Chondrocyte (in vitro differentiated cells): ENCODE measurements at regions not wholly inside any gene's neighbourhood (a gene's known extent, or its start where the extent isn't known, plus 50 kb on each side); places are given as distances from the start of the nearest gene placed in this dataset.

Experiments
- DNase-seq: peaks from one replicate; pipeline ENCODE4 v3.0.0; 2021; ENCODE audit warnings: mixed read lengths, low spot score
- H3K27ac Mint-ChIP-seq: one replicate; pipeline ENCODE4 v1.8.0; 2021; ENCODE audit warnings: mild to moderate bottlenecking, moderate library complexity, mixed read lengths; ENCODE audit not compliant: unreplicated experiment
- H3K27me3 Mint-ChIP-seq: 2 replicates; pipeline ENCODE4 v1.8.0; 2021; ENCODE audit warnings: low read depth, mixed read lengths
- H3K36me3 Mint-ChIP-seq: 2 replicates; pipeline ENCODE4 v1.8.0; 2021; ENCODE audit warnings: low read depth, mixed read lengths
- H3K4me1 Mint-ChIP-seq: 2 replicates; pipeline ENCODE4 v1.8.0; 2021; ENCODE audit warnings: low read depth, mild to moderate bottlenecking, mixed read lengths
- H3K4me3 Mint-ChIP-seq: one replicate; pipeline ENCODE4 v1.8.0; 2021; ENCODE audit warnings: mild to moderate bottlenecking, moderate library complexity, mixed read lengths; ENCODE audit not compliant: unreplicated experiment
- H3K9me3 Mint-ChIP-seq: 2 replicates; pipeline ENCODE4 v1.8.0; 2021; ENCODE audit warnings: low read depth, mixed read lengths
- CTCF ChIP-seq: fragments of 200-600 bp; sonication (generic); IDR thresholded peaks from 2 replicates; pipeline ENCODE4 v1.5.0; 2021; ENCODE audit warnings: antibody characterized with exemption, mild to moderate bottlenecking, moderate library complexity

DNA sequence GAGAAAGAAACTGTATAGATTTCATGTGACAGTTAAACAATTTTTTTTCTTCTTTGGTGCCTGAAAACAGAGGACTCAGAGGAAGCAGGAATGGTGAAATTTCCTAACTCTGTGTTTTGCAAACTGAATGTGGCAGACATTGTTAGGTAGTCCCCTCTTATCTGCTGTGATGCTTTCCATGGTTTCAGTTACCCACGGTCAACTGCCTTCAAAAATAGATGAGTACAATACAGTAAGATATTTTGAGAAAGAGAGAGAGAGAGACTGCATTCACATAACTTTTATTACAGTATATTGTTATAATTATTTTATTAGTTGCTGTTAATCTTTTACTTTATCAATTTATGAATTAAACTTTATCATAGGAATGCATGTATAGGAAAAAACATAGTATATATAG lies 627.2 kb downstream of the CCDC171 start:
- Mint-ChIP-seq H3K4me3 (no peak overlapping the region), H3K4me1 (peaks cover 22% of the 10 kb centered on the region), H3K36me3 (no peaks in the 10 kb centered on the region), H3K27ac (peak overlapping the region; percentile 22), H3K9me3 (no peaks in the 10 kb centered on the region), H3K27me3 (no peaks in the 10 kb centered on the region)
- no peak for TF ChIP-seq CTCF
- DNase-seq = no peak

DNA sequence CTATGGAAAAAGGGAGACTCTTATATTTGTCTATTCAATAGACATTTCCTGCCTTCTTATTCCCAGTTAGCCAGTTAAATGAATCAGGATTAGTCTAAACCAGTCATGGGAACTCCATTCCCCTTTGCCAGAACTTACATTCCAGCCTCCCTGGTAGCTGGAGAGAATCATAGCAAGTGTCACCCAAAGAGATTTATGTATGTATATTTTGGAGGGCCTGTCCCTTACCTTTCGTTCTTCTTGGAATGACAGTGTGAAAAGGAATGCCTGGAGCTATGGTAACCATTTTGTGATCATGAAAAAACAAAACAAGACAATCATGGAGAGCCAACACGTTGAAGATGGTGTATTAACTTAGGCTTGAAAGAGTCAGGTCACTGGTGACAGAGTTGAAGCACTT lies 627.7 kb downstream of the CCDC171 start:
- Mint-ChIP-seq H3K9me3 (no peaks in the 10 kb centered on the region), H3K27ac (peak overlapping the region; percentile 61), H3K4me1 (peaks cover 22% of the 10 kb centered on the region), H3K4me3 (no peak overlapping the region), H3K27me3 (no peaks in the 10 kb centered on the region), H3K36me3 (no peaks in the 10 kb centered on the region)
- TF ChIP-seq CTCF = no peak
- DNase-seq = no peak

- Mint-ChIP-seq H3K4me1 (peaks cover 22% of the 10 kb centered on the region), H3K27ac (no peak overlapping the region), H3K9me3 (no peaks in the 10 kb centered on the region), H3K36me3 (no peaks in the 10 kb centered on the region), H3K27me3 (no peaks in the 10 kb centered on the region), H3K4me3 (no peak overlapping the region)
- no peak for TF ChIP-seq CTCF
- DNase-seq = no peak
Observed at GRCh38 chr9:16181539-16181938, 628.7 kb downstream of the CCDC171 start.

DNA sequence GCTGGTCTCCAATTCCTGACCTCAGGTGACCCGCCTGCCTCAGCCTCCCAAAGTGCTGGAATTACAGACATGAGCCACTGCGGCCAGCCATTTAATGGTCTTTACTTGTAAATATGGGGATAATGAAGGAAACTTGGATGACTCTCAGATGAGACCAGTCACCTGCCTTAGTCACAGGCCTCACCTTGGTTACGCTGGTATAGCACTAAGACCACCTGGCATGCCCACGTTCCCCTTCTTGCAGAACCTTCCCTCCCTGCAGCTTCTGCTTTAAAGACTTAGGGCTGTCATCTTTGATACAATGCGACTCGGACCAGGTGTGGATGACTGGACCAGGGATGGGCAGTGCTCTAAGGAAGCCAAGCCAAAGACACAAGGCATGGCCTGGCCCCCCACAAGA lies 629.9 kb downstream of the CCDC171 start:
- Mint-ChIP-seq H3K27me3 (no peaks in the 10 kb centered on the region), H3K9me3 (no peaks in the 10 kb centered on the region)

DNA sequence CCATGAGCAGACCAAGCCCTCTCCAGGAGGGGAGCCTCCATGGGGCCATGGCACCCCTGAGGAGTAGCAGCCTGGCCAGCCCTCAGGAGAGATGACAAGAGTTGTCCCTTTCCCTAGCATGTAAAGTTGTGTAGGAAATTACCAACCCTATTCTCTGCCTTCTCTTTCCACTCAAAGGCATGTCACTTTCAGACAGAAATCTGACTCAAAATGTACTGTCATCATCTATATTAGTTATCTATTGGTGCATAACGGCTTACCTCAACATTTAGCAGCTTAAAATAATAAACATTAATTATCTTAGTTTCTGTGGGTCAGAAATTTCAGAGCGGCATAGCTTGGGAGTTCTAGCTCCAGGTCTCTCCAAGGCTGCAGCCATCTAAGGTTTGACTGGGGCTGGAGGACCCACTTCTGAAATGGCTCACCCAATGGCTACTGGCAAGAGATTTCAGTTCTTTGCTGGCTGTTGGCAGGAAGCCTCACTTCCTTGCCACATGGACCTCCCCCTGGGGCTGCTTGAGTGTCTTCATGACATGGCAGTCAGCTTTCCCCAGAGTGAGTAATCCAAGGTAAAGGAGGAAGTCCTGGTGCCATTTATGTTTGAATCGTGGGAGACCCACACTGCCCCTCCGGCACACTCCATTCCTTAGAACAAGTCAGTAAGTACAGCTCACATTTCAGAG lies 632.3 kb downstream of the CCDC171 start:
- no peak for DNase-seq
- Mint-ChIP-seq H3K4me1 (peaks cover 15% of the 10 kb centered on the region), H3K9me3 (peaks cover 14% of the 10 kb centered on the region), H3K36me3 (peaks cover 6% of the 10 kb centered on the region), H3K27ac (no peak overlapping the region), H3K4me3 (no peak overlapping the region), H3K27me3 (no peaks in the 10 kb centered on the region)
- TF ChIP-seq CTCF = no peak

More for the DNA sequence above, 629.9 kb downstream of the CCDC171 start:
- no peak for TF ChIP-seq CTCF
- H3K27ac Mint-ChIP-seq = no peak overlapping the region
- H3K4me3 Mint-ChIP-seq = no peak overlapping the region
- H3K36me3 Mint-ChIP-seq = no peaks in the 10 kb centered on the region
- no peak for DNase-seq
- peaks cover 22% of the 10 kb centered on the region for H3K4me1 Mint-ChIP-seq
